ENCODE measurements at regions not wholly inside any gene's neighbourhood (a gene's known extent, or its start where the extent isn't known, plus 50 kb on each side); places are given as distances from the start of the nearest gene placed in this dataset.

GRCh38 chr7:137086896-137087295, 218.4 kb downstream of the CHRM2 start:
- no peak for TF ChIP-seq CTCF (IDR thresholded peaks at IDR 0.05; ENCODE audit: extremely low read depth, missing control alignments)
- DNase-seq (ENCODE audit: low spot score), result no peak

DNA sequence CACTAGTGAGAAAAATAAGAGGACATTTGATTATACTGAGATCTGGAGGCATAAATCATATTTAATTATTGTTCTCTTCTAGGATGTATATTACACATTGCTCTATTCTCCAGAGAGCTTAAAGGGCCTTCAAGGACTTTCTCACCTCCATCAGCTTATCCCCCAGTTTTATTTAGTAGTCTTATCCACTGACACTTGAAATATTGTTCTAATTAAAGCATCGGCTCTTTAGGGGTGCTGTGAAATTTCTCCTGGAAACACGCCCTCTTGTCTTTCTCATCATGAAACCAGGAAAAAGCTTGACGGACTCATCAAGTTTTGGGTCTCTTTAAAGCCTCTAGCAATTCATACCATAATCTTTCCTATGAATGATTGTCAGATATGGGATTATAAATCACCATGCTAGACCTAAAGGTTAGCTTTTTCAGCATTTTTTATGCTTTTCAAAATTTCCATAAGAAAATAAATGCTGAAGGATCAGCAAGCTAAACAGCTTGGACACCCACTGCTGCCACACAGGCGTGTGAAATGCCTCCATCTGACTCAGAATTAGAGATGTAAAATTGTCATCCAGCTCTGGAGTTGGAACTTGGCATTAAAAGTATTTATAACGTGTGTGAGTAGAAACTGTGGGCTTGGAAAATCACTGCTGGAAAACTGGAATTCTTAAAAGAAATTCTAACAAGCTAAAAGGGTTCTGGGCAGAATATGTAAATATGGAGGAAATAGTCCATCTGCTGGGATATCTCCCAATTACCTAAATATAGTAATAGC, 216.3 kb downstream of the CHRM2 start:
- TF ChIP-seq CTCF (IDR thresholded peaks at IDR 0.05; ENCODE audit: extremely low read depth, missing control alignments), result no peak
- no peak for DNase-seq (ENCODE audit: low spot score)

DNA sequence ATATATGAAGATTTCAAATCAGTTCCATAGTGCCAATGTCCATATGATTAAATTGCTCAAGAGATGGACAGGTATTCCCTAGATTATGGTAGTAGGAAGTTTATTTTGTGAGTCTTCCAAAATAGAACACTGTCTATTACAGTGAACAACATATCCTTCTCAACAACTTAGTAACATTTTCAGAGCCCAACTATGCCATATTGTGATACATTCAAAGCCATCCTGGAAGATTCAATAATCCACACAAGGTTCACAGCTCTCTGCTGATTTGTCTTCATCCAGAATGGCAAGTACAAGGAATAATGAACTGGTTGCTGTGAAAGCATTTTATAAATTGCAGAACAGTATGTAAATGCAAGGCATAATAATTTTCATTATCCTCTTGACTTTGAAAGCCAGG, 213.9 kb downstream of the CHRM2 start:
- DNase-seq (ENCODE audit: low spot score), result no peak
- no peak for TF ChIP-seq CTCF (IDR thresholded peaks at IDR 0.05; ENCODE audit: extremely low read depth, missing control alignments)

GRCh38 chr7:137081321-137082093, 213.1 kb downstream of the CHRM2 start:
- no peak for DNase-seq (ENCODE audit: low spot score)
- TF ChIP-seq CTCF (IDR thresholded peaks at IDR 0.05; ENCODE audit: extremely low read depth, missing control alignments), result no peak

GRCh38 chr7:137080516-137081203, 212.2 kb downstream of the CHRM2 start:
- DNase-seq (ENCODE audit: low spot score), result peak; percentile 6
- no peak for TF ChIP-seq CTCF (IDR thresholded peaks at IDR 0.05; ENCODE audit: extremely low read depth, missing control alignments)

DNA sequence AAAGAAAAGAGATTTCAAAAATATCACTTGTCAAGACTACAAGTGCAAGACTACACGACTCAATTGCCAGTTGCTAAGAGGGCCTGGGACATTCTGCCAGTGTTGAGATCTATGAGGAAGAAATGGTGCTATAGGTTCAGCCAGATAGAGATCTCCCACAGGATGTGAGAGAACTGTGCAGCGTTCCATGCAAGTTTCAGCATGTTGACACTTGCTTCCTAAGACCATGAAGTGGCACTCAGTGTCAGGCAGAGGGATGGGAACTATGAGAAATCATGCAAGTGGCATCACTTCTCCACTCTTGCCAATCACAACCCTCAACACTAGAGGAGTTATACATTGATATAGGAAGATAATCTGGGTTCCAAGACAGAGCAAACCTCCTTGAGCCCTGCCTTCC, 210.3 kb downstream of the CHRM2 start:
- TF ChIP-seq CTCF (IDR thresholded peaks at IDR 0.05; ENCODE audit: extremely low read depth, missing control alignments), result no peak
- DNase-seq (ENCODE audit: low spot score), result no peak
